ENCODE measurements at regions not wholly inside any gene's neighbourhood (a gene's known extent, or its start where the extent isn't known, plus 50 kb on each side); places are given as distances from the start of the nearest gene placed in this dataset.

DNA sequence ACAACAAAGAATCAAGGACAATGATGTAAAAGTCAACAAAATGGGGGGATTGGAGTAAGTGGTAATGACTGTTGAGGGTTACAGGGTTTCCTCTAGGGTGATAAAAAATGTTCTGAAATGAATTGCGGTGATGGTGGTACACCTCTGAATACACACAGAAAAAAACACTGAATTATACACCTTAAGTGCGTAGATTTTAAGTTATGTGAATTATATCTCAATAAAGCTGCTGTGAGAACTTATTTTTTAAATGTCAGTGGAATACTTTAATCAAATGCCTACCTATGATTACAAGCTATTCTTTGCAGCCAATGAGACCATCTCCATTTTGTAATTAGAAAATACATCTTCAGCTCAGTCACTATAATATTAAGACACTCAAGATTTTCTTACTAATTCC is 53.5 kb downstream of the ZNF608 start:
- WGBS, 2 donors = 94 to 99% methylated on average over 2 of the region's 2 CpGs
- TF ChIP-seq CTCF (IDR thresholded peaks at IDR 0.05) = no peak
- TF ChIP-seq POLR2A (IDR thresholded peaks at IDR 0.05) = no peak
- no peaks in the 10 kb centered on the region for H3K4me1 ChIP-seq
- no peaks in the 10 kb centered on the region for H3K36me3 ChIP-seq (ENCODE audit: low read depth, missing control alignments)
- intact Hi-C loops (cut with DNase I; ENCODE audit: low total_unique reads) = no loop called here
- no peak for DNase-seq
- H3K27ac ChIP-seq = no peak overlapping the region
- H3K27me3 ChIP-seq = no peaks in the 10 kb centered on the region
- no peaks in the 10 kb centered on the region for H3K9me3 ChIP-seq
- H3K4me3 ChIP-seq = no peak overlapping the region

- intact Hi-C loops (cut with DNase I; ENCODE audit: low total_unique reads) = no loop called here
- no peak overlapping the region for H3K27ac ChIP-seq
Measured at GRCh38 chr5:124692324-124692723, 54.1 kb downstream of the ZNF608 start.

DNA sequence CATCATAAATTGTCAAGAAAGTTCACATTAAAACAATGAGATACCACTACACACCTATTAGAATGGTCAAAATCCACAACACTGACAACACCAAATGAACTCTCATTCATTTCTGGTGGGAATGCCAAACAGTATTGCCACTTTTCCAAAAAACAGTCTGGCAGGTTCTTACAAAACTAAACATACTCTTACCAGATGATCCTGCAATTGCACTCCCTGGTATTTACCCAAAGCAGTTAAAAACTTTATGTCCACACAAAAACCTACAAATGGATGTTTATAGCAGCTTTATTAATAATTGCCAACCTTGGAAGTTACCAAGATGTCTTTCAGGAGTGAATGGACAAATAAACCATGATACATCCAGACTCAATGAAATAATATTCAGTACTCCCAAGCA is 56.8 kb downstream of the ZNF608 start:
- no peaks in the 10 kb centered on the region for H3K9me3 ChIP-seq
- no peak overlapping the region for H3K4me3 ChIP-seq
- no peaks in the 10 kb centered on the region for H3K27me3 ChIP-seq
- intact Hi-C loops (cut with DNase I; ENCODE audit: low total_unique reads) = no loop called here
- no peak for DNase-seq
- H3K4me1 ChIP-seq = no peaks in the 10 kb centered on the region
- TF ChIP-seq CTCF (IDR thresholded peaks at IDR 0.05) (no peak), POLR2A (IDR thresholded peaks at IDR 0.05) (no peak)
- no peak overlapping the region for H3K27ac ChIP-seq
- H3K36me3 ChIP-seq (ENCODE audit: low read depth, missing control alignments) = no peaks in the 10 kb centered on the region

More at GRCh38 chr5:124692324-124692723, 54.1 kb downstream of the ZNF608 start:
- no peaks in the 10 kb centered on the region for H3K9me3 ChIP-seq
- 83 to 88% methylated on average over 3 of the region's 3 CpGs for WGBS, 2 donors
- DNase-seq = no peak
- no peak for TF ChIP-seq CTCF (IDR thresholded peaks at IDR 0.05)
- no peak for TF ChIP-seq POLR2A (IDR thresholded peaks at IDR 0.05)
- no peaks in the 10 kb centered on the region for H3K4me1 ChIP-seq
- no peaks in the 10 kb centered on the region for H3K36me3 ChIP-seq (ENCODE audit: low read depth, missing control alignments)
- no peak overlapping the region for H3K4me3 ChIP-seq
- H3K27me3 ChIP-seq = no peaks in the 10 kb centered on the region

DNA sequence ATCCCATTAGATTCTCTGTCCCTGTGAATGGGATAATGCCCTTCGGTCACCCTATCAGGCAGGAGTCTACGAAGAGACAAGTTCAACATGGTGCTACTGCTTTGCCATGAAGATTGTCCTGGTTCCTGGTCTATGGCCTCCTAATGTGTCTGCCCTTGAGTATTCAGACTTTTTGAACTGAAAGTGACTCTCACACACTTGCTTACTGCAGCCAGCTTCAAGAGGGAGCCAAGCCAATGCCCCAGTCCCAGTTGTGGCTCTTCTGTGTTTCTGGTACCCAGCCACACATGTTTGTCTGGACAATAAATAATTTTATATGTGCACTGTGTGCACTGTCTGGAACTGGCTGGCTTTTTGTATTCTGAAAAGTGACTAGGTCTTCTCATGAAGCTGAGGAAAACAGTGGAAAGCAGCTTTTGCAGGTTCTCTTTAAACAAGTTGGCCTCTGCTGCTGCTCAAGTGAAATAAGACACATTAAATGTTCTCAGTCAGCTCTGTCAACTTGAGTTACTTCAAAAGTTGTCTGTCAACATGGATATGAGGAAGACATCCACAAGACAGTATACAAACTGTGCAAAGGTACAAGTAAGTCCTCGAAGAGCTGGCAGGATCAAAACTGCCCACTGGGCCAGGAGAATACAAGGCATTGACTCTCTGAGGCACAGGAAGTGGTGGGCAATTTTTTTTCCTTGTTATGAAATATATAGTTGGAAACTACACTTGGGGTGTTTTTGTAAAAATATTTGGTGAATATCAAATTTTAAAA is 60.0 kb downstream of the ZNF608 start:
- 87 to 93% methylated on average over 3 of the region's 3 CpGs for WGBS, 2 donors
- intact Hi-C loops (cut with DNase I; ENCODE audit: low total_unique reads) = no loop called here

More for the DNA sequence above, 60.0 kb downstream of the ZNF608 start:
- DNase-seq = no peak
- H3K27ac ChIP-seq = no peak overlapping the region
- TF ChIP-seq POLR2A (IDR thresholded peaks at IDR 0.05) (no peak), CTCF (IDR thresholded peaks at IDR 0.05) (no peak)
- no peaks in the 10 kb centered on the region for H3K36me3 ChIP-seq (ENCODE audit: low read depth, missing control alignments)
- H3K4me3 ChIP-seq = no peak overlapping the region
- H3K9me3 ChIP-seq = no peaks in the 10 kb centered on the region
- no peaks in the 10 kb centered on the region for H3K27me3 ChIP-seq
- H3K4me1 ChIP-seq = no peaks in the 10 kb centered on the region
